ENCODE measurements at regions not wholly inside any gene's neighbourhood (a gene's known extent, or its start where the extent isn't known, plus 50 kb on each side); places are given as distances from the start of the nearest gene placed in this dataset.

DNA sequence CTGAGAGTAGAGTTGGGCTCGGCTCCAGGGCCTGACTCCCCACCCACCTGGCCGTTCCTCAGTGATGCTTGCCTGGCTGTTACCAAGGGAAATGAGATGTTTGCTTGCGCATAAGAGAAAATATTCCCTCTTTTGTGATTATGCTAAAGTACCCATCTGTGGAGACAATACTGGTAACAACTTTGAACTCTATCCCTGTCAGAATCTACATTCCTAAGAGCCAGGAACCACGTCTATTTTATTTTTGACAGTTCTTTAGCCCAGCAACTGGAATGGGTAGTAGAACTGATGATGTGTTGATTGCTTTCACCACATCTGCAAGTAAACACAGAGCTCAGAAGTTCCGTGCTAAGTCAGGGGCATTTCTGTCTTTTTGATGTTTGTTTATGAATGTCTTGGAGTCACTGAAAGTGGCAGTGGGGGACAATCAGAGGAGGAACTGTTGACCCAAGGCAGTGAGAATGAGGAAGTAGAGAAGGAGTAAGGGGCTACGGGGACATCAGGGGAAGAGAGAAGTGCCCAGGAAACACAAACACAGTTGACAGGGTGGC lies 348.3 kb upstream of the SOX11 start:
- DNase-seq (ENCODE audit: low spot score), result no peak

DNA sequence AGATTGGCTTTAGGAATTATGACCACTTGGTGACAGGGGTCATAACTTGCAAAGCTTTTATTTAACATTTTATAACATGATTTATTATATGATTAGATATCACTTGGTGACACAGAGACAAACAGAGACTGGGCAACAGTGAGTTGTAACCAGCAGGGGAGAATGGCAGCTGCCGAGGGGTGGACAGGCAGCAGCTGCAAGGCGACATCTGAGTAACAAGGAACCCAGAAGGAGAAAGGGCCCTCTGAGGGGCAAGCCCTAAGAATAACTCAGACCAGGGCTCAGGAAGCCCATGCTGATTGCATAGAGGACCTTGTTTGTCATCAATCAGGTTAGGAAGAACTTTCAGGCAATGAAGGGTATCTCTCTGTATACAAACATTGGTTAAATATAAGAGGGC lies 339.9 kb upstream of the SOX11 start:
- DNase-seq (ENCODE audit: low spot score), result no peak

DNA sequence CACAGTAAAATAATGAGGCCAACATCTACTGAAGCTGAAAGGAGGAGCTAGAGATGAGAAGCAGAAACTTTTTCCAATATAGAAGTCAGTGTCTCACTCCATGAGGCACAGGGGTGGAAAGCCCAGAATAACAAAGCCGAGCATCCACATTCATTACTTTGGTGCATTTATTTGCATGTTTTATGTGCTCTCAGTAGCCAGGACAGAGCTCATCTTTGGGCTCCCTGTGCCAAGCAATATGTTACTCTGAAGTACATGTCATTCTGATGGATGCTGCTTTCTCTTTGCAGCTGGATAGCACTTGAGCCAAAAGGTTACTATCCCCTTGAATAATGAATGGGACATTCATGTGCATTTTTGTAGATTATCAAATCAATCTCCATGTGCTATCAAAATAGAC lies 338.6 kb upstream of the SOX11 start:
- DNase-seq (ENCODE audit: low spot score), result no peak

DNA sequence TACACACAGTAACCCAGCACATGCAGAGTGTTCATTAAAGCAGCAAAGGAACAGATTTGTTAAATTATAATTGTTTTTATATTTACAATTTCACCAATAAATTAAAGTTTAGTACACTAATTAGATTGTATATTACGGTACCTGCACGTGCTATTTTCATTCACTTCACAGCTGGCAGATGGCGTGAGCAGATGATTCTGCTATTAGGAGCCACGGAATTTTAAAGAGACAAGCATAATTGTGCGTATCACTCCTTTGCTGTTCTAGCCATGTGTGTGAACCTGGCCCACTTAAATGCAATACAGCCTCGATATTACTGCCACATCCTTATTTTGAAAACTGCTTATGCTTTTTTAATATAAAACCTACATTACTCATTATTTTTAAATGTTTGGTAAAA lies 332.8 kb upstream of the SOX11 start:
- no peak for DNase-seq (ENCODE audit: low spot score)

DNA sequence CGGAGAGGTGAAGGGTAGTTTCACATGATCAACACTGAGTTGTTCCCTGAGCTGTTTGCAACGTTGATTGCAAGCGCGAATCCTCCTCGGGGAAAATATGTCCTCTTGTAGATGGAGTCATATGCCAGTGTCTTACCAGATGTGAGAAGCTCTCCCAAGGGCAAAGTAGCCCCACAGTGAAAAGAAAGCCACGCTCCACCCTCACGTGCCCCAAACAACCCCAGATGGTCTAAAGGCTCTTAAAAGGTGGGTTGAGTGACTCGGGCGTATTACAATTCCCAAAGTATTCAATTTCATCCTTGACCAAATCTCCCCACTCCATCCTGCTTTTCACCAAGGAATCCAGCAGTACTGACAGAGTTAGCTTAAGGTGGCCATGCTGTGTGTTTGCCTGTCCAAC lies 332.1 kb upstream of the SOX11 start:
- DNase-seq (ENCODE audit: low spot score), result no peak

DNA sequence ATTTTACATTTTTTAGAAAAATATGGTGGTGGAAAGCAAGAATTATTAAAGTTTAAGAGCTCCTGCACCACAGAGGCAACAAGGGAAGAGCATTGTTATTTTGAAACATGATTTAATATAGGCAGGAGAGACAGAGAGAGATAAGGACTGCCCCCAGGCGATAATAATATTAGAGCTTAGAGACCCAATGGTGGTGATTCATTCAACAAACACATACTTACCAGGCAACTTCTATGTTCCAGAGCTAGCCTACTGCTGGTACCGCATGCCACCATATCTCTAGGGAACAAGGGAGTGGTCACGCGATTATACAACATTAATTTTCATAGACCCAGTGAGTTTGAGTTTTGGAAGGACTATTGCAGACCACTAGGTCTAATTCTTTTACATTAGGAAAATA lies 327.8 kb upstream of the SOX11 start:
- DNase-seq (ENCODE audit: low spot score), result no peak

DNA sequence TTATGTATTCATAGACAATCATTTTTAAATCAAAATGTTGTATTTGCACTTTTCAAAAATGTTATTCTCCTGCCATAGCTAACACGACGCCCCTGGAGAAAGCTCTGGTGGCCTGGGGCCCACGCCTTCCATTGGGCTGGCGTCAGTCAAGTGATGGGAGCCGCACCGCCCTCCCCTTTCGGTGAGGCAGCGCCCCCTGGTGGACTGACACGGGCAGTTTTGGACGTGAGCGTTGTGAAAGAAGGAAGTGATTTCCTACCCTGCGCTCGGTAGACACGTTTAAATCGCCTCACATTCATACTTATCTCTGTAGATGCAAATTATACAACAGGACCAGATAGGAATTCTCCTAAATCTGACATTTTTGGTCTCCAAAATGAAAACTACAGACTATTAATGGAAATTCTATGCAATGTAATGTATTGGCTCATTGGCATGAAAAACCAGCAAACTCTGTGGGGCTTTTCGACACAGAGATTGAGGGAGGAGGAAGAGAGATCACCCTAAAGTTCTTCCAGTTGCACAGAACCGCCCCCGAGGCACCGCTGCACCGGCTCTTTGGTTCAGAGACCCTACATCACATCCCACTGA lies 326.2 kb upstream of the SOX11 start:
- peak; percentile 84 for DNase-seq (ENCODE audit: low spot score)

DNA sequence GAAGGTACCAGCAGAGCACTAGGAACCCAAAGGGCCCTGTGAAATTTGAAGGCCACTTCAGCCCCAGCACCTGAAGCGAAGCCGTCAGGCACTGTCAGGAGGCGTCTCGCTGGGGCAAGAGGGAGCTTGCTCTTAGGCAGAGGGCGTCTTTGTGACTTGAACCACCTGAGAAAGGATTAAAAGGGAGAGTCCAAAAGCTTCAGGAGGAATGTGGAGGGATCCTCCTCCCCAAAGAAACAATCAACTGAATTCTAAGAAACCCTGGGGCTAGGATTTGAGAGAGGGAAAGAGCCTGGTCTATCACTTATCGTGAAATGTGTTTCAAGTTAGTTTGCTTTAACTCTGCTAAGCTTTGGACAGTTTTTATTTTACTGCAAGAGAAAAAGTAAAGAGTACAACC lies 324.9 kb upstream of the SOX11 start:
- DNase-seq (ENCODE audit: low spot score), result no peak

DNA sequence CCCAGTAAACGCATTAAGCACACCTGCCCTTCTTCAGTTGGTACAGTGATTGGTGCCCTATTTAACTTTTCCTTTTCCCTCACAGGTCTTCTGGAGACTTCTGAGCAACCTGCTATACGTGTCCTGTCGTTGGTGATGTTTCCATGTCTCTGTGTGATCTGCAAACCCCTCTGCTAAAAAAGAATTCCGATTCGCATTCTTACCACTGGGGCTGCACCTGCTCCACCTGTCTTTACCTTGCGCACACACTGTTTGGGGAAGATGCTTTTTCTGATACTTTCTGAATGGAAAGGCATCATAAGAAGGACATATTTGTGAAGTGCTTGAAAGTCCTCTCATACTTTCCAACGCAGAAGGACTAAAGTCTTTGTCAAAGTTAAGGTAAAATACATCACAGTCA lies 323.9 kb upstream of the SOX11 start:
- no peak for DNase-seq (ENCODE audit: low spot score)

DNA sequence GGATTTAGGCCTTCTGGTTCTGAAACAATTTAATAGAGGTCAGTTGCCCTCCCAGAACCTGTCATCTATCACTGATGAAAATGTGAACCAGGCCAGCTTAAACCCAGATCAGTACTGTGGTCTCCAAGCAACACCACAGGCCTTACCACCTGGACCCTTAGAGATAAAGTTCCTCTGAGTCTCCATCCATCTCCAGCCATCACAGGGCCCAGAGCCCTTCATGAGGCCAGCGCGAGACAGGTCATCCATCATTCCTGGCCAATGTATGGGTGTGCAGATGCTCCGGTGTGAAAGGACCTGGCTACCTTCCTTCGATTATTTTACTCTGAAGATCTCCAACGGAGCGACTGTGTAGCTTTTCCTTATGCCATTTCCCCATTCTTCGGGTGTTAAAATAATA lies 322.7 kb upstream of the SOX11 start:
- no peak for DNase-seq (ENCODE audit: low spot score)

DNA sequence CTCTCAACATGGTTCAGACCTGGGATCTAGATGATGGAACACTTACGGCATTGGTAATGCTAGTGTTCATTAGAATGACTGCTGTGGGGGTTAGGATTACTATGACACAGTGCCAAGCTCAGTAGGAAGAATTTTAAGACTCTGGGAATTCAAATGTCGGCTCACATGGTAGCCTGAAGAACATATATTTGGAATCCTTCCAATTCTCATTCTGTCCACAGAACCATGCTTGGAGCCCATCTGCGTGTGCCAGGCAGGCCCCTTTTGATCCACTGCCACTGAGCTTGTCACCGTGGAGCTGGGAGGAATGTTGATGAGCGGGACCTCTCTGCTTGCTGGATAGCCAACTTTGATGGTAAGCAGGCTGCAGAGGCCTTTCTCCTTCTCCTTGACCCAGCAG lies 322.0 kb upstream of the SOX11 start:
- no peak for DNase-seq (ENCODE audit: low spot score)

DNA sequence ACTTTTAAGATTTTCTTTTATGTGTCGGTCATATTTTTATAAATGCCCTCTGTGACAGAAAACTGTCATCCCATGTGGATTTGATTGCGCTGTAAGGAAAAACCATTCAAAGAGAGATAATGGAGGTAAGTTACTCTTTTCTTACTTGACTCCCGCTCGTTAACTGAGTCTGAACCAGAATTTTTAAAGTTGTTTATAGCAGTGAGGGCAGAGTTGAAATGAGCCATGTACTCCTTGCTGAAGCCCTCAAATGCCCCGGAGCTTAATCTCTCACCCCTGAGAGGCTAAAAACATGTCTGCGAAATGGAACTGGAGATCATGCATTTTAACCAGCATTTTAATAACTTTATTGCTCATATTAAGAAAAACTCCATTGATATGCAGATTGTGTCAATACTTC lies 320.0 kb upstream of the SOX11 start:
- no peak for DNase-seq (ENCODE audit: low spot score)

DNA sequence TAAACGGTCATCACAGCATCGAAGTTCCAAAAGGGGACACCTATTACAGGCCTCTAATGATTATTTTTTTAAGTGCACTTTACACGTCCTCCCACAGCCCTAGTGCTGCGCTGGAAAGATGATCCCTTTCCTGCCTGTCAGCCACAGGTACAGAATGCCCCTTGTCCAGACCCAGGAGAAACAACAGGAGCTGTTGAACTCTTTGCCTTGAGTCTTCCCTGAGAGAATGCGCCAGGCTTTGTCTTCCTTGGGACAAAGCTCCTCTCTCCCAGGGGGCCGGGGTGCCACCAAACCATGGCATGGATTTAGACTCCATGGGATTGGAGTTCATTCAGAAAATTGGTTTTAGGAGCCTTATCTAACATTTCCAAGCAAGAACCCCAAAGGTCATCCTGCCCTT lies 319.0 kb upstream of the SOX11 start:
- no peak for DNase-seq (ENCODE audit: low spot score)

DNA sequence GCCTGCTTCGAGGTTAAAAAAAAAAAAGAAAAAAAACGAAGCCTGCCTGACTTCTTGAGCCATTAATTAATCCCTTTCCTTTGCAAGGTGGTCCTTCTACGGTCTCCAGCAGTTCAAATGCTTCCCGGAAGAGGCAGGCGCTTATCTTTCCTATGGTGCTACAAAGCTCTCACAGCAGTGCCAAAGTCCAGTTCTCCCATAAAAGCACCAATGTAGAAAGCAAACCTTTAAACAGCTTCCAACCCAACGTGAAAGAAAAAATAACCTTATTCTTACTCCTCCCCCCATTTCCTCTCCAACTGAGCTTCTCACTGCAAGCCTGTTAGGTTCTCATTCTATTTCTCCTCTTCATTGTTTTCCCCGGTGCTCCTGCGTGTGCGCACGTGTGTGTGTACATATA lies 317.4 kb upstream of the SOX11 start:
- no peak for DNase-seq (ENCODE audit: low spot score)

DNA sequence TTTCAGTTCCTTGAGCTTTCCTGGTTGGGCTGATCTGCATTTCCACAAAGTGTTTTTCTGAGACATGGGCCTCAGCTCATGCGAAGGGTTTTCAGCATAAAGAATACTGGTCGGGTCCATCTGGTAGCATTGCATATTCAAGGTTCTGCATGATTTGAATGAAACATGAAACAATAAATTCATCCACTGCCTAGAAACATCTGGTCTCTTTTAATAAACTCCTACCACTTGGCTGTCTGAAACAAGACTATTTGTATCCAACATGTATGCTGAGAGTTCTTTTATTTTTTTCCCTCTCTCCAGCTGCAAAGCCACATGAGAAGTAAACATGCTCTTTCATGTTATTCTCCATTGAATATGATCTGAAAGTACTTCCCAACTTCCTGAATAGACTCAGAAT lies 314.9 kb upstream of the SOX11 start:
- no peak for DNase-seq (ENCODE audit: low spot score)

DNA sequence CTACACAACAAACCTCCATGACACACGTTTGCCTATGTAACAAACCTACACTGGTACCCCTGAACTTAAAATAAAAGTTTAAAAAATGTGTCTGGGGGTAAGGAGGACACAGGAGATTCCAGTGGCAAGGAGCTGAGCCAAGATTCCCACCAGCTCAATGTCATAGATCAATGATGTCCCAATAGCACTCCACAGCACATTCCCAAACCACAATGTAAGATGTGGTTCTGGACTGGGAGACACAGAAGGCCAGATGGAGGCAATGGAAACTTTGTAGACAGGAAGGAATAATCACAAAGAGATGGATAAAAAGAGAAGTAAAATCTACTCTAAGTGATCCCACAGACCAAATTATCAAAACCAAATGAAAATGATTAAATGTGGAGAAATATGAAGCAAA lies 312.4 kb upstream of the SOX11 start:
- DNase-seq (ENCODE audit: low spot score), result no peak

DNA sequence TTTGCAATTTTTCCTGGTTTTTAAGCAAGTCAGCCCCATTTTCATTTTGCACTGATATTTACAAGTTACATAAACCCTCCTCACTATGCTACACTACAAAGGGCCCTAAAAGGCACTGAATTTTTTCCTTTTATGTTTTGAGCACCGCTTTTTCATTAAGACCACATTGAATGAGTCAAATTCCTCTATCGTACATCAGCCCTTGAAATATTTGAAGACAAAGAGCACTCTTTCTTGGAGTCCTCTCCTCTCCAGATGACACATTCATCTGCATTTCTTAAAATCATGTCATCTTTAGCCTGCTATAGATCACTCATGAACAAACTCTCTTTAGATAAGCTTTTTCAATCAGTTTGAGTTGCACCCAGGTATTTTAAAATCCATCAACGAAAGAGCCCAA lies 306.6 kb upstream of the SOX11 start:
- DNase-seq (ENCODE audit: low spot score), result no peak

DNA sequence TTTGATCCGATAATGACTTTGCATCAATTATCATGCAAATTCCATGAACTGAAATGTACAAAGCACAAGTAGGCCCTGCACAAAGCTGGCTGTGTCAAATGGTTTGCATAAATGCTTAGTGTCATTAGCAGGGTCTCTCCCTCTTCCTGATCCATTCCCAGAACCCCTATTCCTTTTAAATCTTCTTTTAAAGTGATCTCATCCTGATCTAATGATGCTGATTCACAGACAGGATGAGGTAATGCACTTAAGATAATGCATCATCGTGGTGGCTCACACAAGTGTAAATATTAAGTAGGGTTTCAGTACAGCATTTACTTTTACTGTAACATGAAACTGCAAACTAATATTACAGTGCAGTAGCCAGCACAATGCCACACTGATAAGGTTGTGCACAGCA lies 304.8 kb upstream of the SOX11 start:
- no peak for DNase-seq (ENCODE audit: low spot score)

DNA sequence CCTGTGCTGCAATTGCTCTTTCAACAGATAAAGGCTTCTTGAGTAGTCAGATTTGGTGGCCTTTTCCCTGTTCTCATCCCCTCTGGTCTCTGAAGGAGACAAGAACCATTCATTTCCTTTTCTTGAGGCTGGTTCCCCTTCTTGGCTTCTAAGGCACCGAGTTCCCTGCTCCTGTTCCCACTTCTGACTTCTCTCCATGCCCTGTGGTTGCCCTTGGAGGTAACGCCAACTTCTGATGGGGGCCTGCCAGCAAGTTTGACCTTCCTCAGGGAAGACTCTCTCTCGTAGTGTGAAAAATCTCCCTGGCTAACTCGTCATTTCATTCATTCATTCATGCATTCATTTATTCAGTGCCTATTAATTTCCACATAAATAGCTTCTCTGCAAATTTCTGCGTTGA lies 302.4 kb upstream of the SOX11 start:
- no peak for DNase-seq (ENCODE audit: low spot score)

DNA sequence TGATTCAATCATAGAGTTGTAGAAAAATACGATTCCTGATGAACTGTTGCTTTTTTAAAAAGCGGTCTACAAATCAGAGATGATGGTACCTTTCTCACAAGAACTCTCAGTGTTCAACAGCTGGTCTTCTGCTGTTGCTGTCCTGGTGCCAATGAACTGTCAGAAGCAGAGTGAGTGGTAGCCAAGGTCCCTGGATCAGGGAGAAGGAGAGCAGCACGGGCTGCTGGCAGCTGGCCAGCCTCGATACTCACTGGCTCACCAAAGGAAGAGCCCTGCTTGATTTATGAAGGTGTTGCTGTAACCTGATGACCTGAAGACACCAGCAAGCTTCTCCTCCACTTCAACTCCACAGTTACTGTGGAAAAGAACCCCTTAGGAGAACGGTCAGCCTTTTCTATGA lies 300.8 kb upstream of the SOX11 start:
- DNase-seq (ENCODE audit: low spot score), result no peak

DNA sequence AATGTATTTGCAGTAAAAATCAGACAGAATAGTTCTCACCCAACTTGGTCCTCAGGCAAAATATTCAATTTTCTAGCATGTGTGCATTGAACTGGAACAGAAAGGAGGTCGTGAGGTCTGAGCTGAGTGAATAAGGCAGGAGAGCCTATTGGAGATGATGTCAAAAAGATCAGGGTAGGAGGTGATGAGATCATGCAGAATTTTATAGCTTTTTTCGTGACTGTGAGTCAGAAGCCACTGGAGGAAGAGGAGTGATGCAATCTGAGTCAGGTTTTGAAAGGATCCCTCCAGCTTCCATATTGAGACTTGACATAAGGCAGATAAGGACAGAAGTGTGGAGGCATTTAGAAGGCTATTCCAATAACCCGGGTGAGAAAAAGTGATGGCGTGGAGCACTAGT lies 299.5 kb upstream of the SOX11 start:
- DNase-seq (ENCODE audit: low spot score), result no peak

DNA sequence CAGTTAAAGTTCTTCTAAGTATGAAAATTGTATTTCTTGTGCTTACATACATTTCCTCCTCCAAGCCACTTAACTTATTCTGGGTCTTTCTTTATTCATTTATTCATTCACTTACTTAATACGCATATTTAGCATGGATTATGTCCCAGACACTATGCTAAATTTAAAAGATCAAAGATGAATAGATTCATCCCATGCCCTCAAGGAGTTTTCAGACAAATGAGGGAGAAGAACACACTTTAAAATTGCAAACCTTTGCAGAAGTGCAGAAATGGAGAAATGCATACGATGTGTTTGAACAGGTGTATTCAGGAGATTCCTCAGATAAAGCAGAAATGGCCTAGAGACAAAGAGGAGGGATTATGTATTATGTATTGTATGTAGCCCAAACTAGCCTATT lies 298.7 kb upstream of the SOX11 start:
- no peak for DNase-seq (ENCODE audit: low spot score)

DNA sequence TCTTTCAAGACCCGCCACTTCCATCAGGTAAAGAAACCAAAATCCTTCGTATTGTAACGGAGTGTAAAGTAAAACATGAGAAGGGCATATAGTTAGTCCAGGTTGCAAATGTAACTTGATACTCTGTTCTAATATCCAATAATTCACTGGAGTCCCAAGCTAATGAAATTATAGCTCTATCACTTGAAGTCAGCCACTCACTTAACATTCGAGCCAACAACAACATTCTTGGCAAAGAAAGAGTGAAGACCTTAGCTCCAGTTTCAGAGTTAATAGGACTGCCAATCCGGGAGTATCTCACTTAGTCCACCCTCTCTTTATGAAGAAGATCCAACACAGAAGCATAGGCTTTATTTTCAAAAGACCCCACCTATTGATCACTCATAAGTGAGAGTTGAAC lies 298.0 kb upstream of the SOX11 start:
- DNase-seq (ENCODE audit: low spot score), result no peak

DNA sequence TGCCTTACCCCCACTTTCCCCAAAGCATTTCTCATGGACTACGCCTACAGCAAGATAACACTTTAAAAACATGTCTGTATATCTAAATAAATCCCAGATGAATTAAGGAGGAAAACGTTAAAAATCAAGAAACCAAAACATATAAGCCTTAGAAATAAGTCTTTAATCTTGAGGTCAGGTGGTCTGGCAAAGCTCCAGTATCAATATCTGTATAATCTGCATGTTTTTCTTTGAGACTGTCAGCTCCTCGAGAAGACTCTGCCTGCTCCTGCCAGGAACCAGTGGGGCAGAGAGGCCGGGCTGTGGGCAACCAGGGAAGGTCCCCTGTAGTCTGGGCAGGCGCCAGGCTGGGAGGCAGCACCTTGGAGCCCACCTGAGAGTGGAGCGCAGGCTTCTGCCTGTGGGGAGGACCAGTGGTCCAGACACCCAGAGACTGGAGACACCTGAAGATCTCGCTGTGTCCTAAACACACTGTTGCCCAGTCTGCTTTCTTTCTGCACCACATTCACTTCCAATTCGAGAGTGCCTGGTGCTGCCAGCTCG lies 291.0 kb upstream of the SOX11 start:
- DNase-seq (ENCODE audit: low spot score), result no peak

DNA sequence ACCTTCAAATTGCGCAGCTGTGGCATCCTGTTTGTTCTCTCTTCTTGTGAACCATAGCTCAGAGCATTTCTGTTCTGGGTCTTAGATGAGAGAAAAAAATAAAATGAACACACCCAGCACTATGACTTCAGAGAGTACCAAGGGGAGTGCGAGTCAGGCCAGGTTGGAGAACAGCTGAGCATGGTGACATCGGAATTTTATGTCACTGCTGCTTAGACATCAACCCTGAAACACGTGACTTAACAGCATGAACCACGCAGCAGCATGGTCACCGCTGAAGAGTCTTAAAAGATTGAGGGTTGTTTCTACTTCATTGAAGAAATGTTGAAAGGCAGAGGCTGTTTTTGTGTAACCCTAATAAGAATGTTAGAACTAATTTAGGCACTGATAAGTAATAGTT lies 288.8 kb upstream of the SOX11 start:
- no peak for DNase-seq (ENCODE audit: low spot score)

All from NAMALWA (cell line).